Activated CD8-positive, alpha-beta T cell treated with anti-CD3 and anti-CD28 coated beads for 36 hours (primary cell): ENCODE measurements at regions not wholly inside any gene's neighbourhood (a gene's known extent, or its start where the extent isn't known, plus 50 kb on each side); places are given as distances from the start of the nearest gene placed in this dataset.

ENCODE experiments used
- ATAC-seq: fragments of 200-7000 bp; cut with Tn5 transposase; one replicate; pipeline ENCODE4 v1.10.0; 2021; ENCODE audit warnings: mild to moderate bottlenecking, moderate library complexity
- CTCF ChIA-PET: fragments of 350-600 bp; sonication (Branson Sonifier 250); formaldehyde crosslinking; loops from one replicate; lab custom pipeline; 2021; ENCODE audit warnings: antibody characterized with exemption; lab: Charles Lee
- POLR2A ChIA-PET: fragments of 350-600 bp; sonication (Branson Sonifier 250); formaldehyde crosslinking; loops from one replicate; lab custom pipeline; 2021; ENCODE audit warnings: antibody characterized with exemption; lab: Charles Lee
- DNase-seq: peaks from one replicate; pipeline ENCODE4 v3.0.0-alpha.2; 2020
- H3K27ac Mint-ChIP-seq: one replicate; pipeline ENCODE4 v1.8.0; 2021; ENCODE audit warnings: mild to moderate bottlenecking, mixed read lengths
- H3K27me3 Mint-ChIP-seq: one replicate; pipeline ENCODE4 v1.8.0; 2021; ENCODE audit warnings: mixed read lengths
- H3K36me3 Mint-ChIP-seq: one replicate; pipeline ENCODE4 v1.8.0; 2021; ENCODE audit warnings: low read depth, mixed read lengths
- H3K4me1 Mint-ChIP-seq: one replicate; pipeline ENCODE4 v1.8.0; 2021; ENCODE audit warnings: low read depth, mixed read lengths
- H3K4me3 Mint-ChIP-seq: one replicate; pipeline ENCODE4 v1.8.0; 2021; ENCODE audit warnings: mild to moderate bottlenecking, moderate library complexity, mixed read lengths
- H3K9me3 Mint-ChIP-seq: one replicate; pipeline ENCODE4 v1.8.0; 2021; ENCODE audit warnings: mixed read lengths
- intact Hi-C: fragments of 100-400 bp; cut with micrococcal nuclease; formaldehyde crosslinking; loops from one replicate; pipeline ENCODE4 v1.10.0; 2022
- TF ChIP-seq, protein P1 (sequence below): fragments of 200-600 bp; IDR thresholded peaks from one replicate; pipeline ENCODE4 v1.8.0; 2022; ENCODE audit warnings: antibody characterized with exemption, mild to moderate bottlenecking

DNA sequence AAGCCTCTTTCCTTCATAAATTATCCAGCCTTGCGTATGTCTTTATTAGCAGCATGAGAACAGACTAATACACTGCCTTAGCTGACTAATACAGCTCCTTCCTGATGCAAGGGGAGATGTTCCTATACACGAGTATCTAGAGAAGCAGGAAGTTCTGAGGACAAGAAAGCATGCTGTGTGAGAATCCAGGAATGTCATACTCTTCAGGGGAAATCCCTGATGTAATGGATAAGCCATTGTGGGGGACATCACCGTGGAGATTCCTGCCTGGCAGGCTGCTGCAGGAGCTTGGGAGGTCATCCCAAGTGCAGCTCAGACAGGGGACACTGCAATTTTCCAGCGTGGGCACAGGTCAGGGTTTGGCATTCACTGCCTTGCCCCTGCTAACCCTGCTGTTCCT is 476.9 kb downstream of the NR2F2 start:
- CTCF ChIA-PET: no interaction called here

DNA sequence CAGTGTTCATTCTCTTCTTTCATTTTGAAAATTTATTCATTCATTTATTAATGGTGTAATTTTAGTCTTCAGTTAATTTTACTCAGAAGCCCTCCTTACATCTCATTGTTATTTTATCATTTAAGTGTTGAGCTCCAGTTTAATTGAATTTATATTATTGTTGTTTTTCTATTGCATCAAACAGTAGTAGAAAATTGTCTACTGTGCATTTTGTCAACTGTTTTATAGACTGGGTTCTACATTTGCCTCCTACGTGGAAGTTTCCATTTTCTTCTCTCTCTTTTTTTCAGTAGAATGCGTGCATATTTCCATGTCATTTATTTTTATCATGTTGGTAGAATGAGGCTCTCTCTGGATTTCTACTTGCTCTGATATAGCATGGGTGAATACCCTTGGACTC is 487.4 kb downstream of the NR2F2 start:
- Mint-ChIP-seq H3K9me3 (no peaks in the 10 kb centered on the region), H3K4me1 (no peaks in the 10 kb centered on the region), H3K4me3 (no peak overlapping the region), H3K27ac (no peak overlapping the region), H3K27me3 (peaks cover 4% of the 10 kb centered on the region), H3K36me3 (no peaks in the 10 kb centered on the region)
- ChIA-PET CTCF (no interaction called here), POLR2A (no interaction called here)
- ATAC-seq (no peak), DNase-seq (no peak)
- TF ChIP-seq, protein P1, sequence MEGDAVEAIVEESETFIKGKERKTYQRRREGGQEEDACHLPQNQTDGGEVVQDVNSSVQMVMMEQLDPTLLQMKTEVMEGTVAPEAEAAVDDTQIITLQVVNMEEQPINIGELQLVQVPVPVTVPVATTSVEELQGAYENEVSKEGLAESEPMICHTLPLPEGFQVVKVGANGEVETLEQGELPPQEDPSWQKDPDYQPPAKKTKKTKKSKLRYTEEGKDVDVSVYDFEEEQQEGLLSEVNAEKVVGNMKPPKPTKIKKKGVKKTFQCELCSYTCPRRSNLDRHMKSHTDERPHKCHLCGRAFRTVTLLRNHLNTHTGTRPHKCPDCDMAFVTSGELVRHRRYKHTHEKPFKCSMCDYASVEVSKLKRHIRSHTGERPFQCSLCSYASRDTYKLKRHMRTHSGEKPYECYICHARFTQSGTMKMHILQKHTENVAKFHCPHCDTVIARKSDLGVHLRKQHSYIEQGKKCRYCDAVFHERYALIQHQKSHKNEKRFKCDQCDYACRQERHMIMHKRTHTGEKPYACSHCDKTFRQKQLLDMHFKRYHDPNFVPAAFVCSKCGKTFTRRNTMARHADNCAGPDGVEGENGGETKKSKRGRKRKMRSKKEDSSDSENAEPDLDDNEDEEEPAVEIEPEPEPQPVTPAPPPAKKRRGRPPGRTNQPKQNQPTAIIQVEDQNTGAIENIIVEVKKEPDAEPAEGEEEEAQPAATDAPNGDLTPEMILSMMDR: no peak
- intact Hi-C loops: no loop called here

More for the DNA sequence above, 476.9 kb downstream of the NR2F2 start:
- Mint-ChIP-seq H3K27me3 (no peaks in the 10 kb centered on the region), H3K36me3 (no peaks in the 10 kb centered on the region), H3K4me1 (no peaks in the 10 kb centered on the region), H3K4me3 (no peak overlapping the region), H3K9me3 (no peaks in the 10 kb centered on the region), H3K27ac (no peak overlapping the region)
- ATAC-seq (no peak), DNase-seq (no peak)
- POLR2A ChIA-PET: no interaction called here
- TF ChIP-seq, protein P1: no peak
- intact Hi-C loops: no loop called here

DNA sequence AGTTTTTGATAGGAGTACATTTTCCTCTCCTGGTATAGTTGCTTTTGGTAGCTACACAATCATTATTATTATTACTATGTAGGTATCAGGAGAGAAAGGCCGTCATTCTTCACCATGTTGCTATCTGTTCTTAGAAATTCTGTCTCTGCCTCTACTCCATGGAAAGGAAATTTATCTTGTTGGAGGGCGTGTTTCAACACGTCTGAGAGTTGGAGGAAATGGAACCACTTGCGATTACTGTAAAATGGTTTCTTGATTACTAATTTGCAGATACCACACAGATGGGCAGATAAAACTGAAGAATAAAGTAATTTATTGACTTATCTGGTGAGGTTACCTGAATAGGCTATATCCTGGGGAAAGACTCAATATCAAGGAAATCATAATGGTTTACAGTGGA is 488.4 kb downstream of the NR2F2 start:
- intact Hi-C loops: no loop called here
- ATAC-seq (no peak), DNase-seq (no peak)
- no peak overlapping the region for H3K4me3 Mint-ChIP-seq
- H3K36me3 Mint-ChIP-seq: no peaks in the 10 kb centered on the region
- ChIA-PET POLR2A (no interaction called here), CTCF (no interaction called here)
- peaks cover 4% of the 10 kb centered on the region for H3K27me3 Mint-ChIP-seq
- H3K9me3 Mint-ChIP-seq: no peaks in the 10 kb centered on the region
- H3K4me1 Mint-ChIP-seq: no peaks in the 10 kb centered on the region
- TF ChIP-seq, protein P1: no peak
- no peak overlapping the region for H3K27ac Mint-ChIP-seq

DNA sequence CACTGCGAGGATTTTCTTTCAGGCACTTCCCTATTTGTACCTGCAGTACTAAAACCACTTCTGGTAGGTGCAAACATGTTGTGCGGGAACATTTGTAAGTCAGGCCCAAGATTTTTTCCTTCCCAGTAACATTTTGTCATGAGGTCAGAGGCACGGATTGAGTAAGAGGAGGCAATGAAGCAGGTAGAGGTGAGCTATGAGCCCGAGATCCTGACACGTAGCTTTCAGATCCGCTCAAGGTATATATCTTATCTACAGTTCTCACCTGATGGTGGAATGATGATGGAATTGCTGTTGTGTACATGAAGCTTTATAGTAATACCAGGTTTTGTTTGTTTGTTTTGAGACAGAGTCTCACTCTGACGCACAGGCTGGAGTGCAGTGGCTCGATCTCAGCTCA is 497.5 kb downstream of the NR2F2 start:
- intact Hi-C loops: no loop called here
- peaks cover 2% of the 10 kb centered on the region for H3K9me3 Mint-ChIP-seq
- H3K4me3 Mint-ChIP-seq: no peak overlapping the region
- TF ChIP-seq, protein P1: no peak
- DNase-seq (no peak), ATAC-seq (no peak)
- H3K36me3 Mint-ChIP-seq: no peaks in the 10 kb centered on the region
- CTCF ChIA-PET: no interaction called here
- H3K27ac Mint-ChIP-seq: no peak overlapping the region
- POLR2A ChIA-PET: no interaction called here
- H3K27me3 Mint-ChIP-seq: no peaks in the 10 kb centered on the region
- H3K4me1 Mint-ChIP-seq: no peaks in the 10 kb centered on the region

DNA sequence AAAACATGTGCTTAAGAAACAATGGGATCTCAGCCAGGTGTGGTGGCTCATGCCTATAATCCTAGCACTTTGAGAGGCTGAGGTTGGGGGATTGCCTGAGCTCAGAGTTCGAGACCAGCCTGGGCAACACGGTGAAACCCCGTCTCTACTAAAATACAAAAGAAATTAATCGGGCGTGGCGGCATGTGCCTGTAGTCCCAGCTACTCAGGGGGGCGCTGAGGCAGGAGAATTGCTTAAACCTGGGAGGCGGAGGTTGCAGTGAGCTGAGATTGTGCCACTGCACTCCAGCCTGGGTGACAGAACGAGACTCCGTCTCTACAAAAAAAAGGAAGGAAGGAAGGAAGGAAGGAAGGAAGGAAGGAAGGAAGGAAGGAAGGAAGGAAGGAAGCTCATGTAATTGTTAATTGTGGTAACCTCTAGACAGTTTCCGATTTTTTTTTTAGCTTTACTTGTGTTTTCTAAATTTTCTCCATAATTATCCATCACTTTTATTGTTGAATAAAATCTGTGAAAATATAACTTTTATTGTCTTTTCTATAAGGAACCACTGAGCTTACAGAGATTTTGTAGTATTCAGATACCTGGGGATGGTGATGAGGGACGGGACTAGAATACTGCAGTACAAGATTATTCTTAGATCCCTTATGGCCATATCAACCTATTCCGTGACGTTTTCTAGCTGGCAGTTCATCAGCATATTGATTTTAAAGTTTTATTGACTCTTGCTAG is 506.9 kb downstream of the NR2F2 start:
- POLR2A ChIA-PET: no interaction called here
- no peaks in the 10 kb centered on the region for H3K27me3 Mint-ChIP-seq
- DNase-seq (no peak), ATAC-seq (no peak)
- intact Hi-C loops: no loop called here
- H3K36me3 Mint-ChIP-seq: no peaks in the 10 kb centered on the region
- TF ChIP-seq, protein P1: no peak
- H3K4me3 Mint-ChIP-seq: no peak overlapping the region
- no peaks in the 10 kb centered on the region for H3K4me1 Mint-ChIP-seq
- no peak overlapping the region for H3K27ac Mint-ChIP-seq
- peaks cover under 1% of the 10 kb centered on the region for H3K9me3 Mint-ChIP-seq
- CTCF ChIA-PET: no interaction called here
